SK-N-SH treated with all-trans-retinoic acid at 6 μM for 48 hours (cell line): ENCODE measurements at regions not wholly inside any gene's neighbourhood (a gene's known extent, or its start where the extent isn't known, plus 50 kb on each side); places are given as distances from the start of the nearest gene placed in this dataset.

ENCODE experiments used
- ATAC-seq: fragments of 200-7000 bp; cut with Tn5 transposase; 3 replicates; pipeline ENCODE4 v1.9.1; 2020; ENCODE audit warnings: mild to moderate bottlenecking, moderate library complexity
- ARNTL ChIP-seq: fragments of 450-650 bp; formaldehyde crosslinking; IDR thresholded peaks from 2 replicates; pipeline ENCODE4 v1.5.0; 2020; ENCODE audit warnings: low read depth, mild to moderate bottlenecking, moderate library complexity, borderline replicate concordance
- BACH2 ChIP-seq: fragments of 250-450 bp; sonication (Bioruptor Pico); IDR thresholded peaks from 2 replicates; pipeline ENCODE4 v1.9.0; 2021; ENCODE audit warnings: mild to moderate bottlenecking, borderline replicate concordance
- CSDC2 ChIP-seq: fragments of 250-450 bp; sonication (Bioruptor Pico); IDR thresholded peaks from 2 replicates; pipeline ENCODE4 v1.5.0; 2020; ENCODE audit warnings: mild to moderate bottlenecking, moderate library complexity
- CSRNP3 ChIP-seq: fragments of 250-450 bp; sonication (Bioruptor Pico); IDR thresholded peaks from 2 replicates; pipeline ENCODE4 v1.5.1; 2021; ENCODE audit warnings: mild to moderate bottlenecking, moderate library complexity
- ESRRG ChIP-seq: fragments of 250-450 bp; sonication (Bioruptor Pico); IDR thresholded peaks from 2 replicates; pipeline ENCODE4 v1.6.1; 2021; ENCODE audit warnings: mild to moderate bottlenecking
- GLIS3 ChIP-seq: fragments of 250-450 bp; sonication (Bioruptor Pico); IDR thresholded peaks from 2 replicates; pipeline ENCODE4 v1.5.0; 2020; ENCODE audit warnings: mild to moderate bottlenecking, moderate library complexity
- ISL1 ChIP-seq: fragments of 250-450 bp; sonication (Bioruptor Pico); IDR thresholded peaks from 2 replicates; pipeline ENCODE4 v2.1.2; 2022; ENCODE audit warnings: mild to moderate bottlenecking, moderate library complexity
- OSR1 ChIP-seq: fragments of 250-450 bp; sonication (Bioruptor Pico); IDR thresholded peaks from 2 replicates; pipeline ENCODE4 v1.8.0; 2022; ENCODE audit warnings: moderate library complexity, mild to moderate bottlenecking, inconsistent platforms
- PATZ1 ChIP-seq: fragments of 250-450 bp; sonication (Bioruptor Pico); IDR thresholded peaks from 2 replicates; pipeline ENCODE4 v1.8.0; 2020; ENCODE audit warnings: mild to moderate bottlenecking, moderate library complexity, borderline replicate concordance
- PPARA ChIP-seq: fragments of 250-450 bp; sonication (Bioruptor Pico); IDR thresholded peaks from 2 replicates; pipeline ENCODE4 v1.5.0; 2020; ENCODE audit warnings: mild to moderate bottlenecking, borderline replicate concordance
- RARB ChIP-seq: fragments of 250-450 bp; sonication (Bioruptor Pico); IDR thresholded peaks from 2 replicates; pipeline ENCODE4 v1.8.0; 2021; ENCODE audit warnings: mild to moderate bottlenecking, moderate library complexity
- SNAI2 ChIP-seq: fragments of 250-450 bp; sonication (Bioruptor Pico); IDR thresholded peaks from 2 replicates; pipeline ENCODE4 v1.5.0; 2020; ENCODE audit warnings: mild to moderate bottlenecking, moderate library complexity
- TCF4 ChIP-seq: fragments of 250-450 bp; sonication (Bioruptor Pico); IDR thresholded peaks from 2 replicates; pipeline ENCODE4 v1.8.0; 2021; ENCODE audit warnings: mild to moderate bottlenecking, moderate library complexity, borderline replicate concordance
- TOX ChIP-seq: fragments of 250-450 bp; sonication (Bioruptor Pico); IDR thresholded peaks from 2 replicates; pipeline ENCODE4 v1.8.0; 2021; ENCODE audit warnings: mild to moderate bottlenecking, moderate library complexity, borderline replicate concordance
- TSHZ2 ChIP-seq: fragments of 250-450 bp; sonication (Bioruptor Pico); IDR thresholded peaks from 2 replicates; pipeline ENCODE4 v1.5.0; 2020; ENCODE audit warnings: mild to moderate bottlenecking, moderate library complexity
- ZC3H10 ChIP-seq: fragments of 250-450 bp; sonication (Bioruptor Pico); IDR thresholded peaks from 2 replicates; pipeline ENCODE4 v1.5.1; 2021; ENCODE audit warnings: mild to moderate bottlenecking, moderate library complexity
- ZFP3 ChIP-seq: fragments of 250-450 bp; sonication (Bioruptor Pico); IDR thresholded peaks from 2 replicates; pipeline ENCODE4 v1.5.0; 2020; ENCODE audit warnings: mild to moderate bottlenecking, moderate library complexity
- ZNF565 ChIP-seq: fragments of 450-650 bp; formaldehyde crosslinking; conservative IDR thresholded peaks from 2 replicates; pipeline ENCODE4 v1.5.0; 2020; ENCODE audit warnings: low read depth, mild to moderate bottlenecking, moderate library complexity
- ZNF70 ChIP-seq: fragments of 450-650 bp; formaldehyde crosslinking; IDR thresholded peaks from 2 replicates; pipeline ENCODE4 v1.5.0; 2020; ENCODE audit warnings: mild to moderate bottlenecking, moderate library complexity
- ZNF8 ChIP-seq: fragments of 450-650 bp; formaldehyde crosslinking; IDR thresholded peaks from 2 replicates; pipeline ENCODE4 v1.5.0; 2020; ENCODE audit warnings: mild to moderate bottlenecking, moderate library complexity
- TF ChIP-seq, protein P1 (sequence below): fragments of 250-450 bp; sonication (Bioruptor Pico); IDR thresholded peaks from 2 replicates; pipeline ENCODE4 v1.5.1; 2020; ENCODE audit warnings: low read depth, mild to moderate bottlenecking, moderate library complexity

- ATAC-seq, result no peak
- TF ChIP-seq TSHZ2 (CRISPR knock-in tag) (no peak), ZNF565 (CRISPR knock-in tag) (no peak)
- TF ChIP-seq, all 23 proteins: peak for 0
These were observed 163.0 kb upstream of the CDH5 start for GRCh38 chr16:66203476-66203875.

DNA sequence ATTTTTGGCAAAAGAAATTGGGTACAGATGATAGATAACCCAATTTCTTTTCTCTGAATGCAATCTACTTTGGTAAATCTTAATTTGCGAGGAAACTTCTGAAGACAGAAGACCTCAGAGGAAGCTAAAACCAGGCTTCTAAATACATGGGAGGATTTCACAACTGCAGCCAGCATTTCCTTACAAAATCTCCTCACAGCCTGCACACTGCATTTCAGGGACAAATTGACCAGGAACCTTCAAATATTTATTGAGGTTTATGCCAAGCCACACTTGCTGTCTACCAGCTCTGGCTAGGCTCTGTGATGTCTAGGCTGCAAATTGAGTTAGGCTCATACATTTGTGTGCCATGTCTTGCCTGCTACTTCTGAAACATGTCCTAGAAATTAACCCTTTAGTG is 167.3 kb upstream of the CDH5 start:
- no peak for ATAC-seq
- TF ChIP-seq TOX (CRISPR knock-in tag) (no peak), TCF4 (CRISPR knock-in tag) (no peak)

DNA sequence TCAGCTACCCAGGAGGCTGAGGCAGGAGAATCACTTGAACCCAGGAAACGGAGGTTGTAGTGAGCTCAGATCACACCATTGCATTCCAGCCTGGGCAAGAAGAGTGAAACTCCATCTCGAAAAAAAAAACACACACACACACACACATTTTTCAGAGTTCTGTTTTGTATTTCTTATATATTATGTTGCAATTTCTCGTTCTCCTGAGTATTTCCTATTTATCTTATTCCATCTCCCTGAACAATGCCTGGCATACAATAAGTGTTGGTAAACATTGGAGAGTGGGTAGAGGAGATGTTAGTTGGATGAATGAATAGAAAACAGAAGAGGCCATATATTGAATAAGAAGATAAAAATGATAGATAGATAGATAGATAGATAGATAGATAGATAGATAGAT is 167.8 kb upstream of the CDH5 start:
- no peak for TF ChIP-seq ZFP3 (CRISPR knock-in tag)
- TF ChIP-seq, protein P1, sequence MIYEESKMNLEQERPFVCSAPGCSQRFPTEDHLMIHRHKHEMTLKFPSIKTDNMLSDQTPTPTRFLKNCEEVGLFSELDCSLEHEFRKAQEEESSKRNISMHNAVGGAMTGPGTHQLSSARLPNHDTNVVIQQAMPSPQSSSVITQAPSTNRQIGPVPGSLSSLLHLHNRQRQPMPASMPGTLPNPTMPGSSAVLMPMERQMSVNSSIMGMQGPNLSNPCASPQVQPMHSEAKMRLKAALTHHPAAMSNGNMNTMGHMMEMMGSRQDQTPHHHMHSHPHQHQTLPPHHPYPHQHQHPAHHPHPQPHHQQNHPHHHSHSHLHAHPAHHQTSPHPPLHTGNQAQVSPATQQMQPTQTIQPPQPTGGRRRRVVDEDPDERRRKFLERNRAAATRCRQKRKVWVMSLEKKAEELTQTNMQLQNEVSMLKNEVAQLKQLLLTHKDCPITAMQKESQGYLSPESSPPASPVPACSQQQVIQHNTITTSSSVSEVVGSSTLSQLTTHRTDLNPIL, result no peak
- ATAC-seq, result no peak

DNA sequence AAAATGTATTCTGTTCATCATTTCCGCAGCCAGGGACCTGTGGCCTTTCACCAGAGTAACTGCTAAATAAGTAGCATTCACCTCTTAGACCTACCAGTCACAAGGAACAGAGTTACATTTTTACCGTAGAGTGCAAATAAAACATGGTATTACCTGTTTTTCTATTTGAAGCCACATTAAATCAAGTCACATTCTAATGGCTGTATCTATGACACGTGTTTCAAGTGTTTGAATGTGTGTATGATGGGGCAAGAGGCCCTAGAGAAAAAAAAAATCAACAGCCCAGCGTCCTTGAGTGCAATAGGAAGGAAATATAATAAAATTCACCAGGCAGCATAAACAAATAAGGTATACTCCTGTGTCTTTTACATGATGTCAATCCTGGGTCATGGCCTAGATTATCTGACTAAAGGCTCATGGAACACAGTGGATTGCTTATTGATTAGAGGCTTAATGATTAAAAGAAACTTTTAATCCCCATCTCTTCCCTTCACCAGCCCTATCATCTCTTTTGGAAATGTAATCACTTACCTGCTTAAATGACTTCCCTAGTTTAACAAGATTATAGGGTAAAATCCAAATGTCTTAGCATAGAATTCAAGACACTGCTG is 168.7 kb upstream of the CDH5 start:
- no peak for ATAC-seq
- no peak for TF ChIP-seq ZC3H10
- no peak for TF ChIP-seq GLIS3
- no peak for TF ChIP-seq RARB

DNA sequence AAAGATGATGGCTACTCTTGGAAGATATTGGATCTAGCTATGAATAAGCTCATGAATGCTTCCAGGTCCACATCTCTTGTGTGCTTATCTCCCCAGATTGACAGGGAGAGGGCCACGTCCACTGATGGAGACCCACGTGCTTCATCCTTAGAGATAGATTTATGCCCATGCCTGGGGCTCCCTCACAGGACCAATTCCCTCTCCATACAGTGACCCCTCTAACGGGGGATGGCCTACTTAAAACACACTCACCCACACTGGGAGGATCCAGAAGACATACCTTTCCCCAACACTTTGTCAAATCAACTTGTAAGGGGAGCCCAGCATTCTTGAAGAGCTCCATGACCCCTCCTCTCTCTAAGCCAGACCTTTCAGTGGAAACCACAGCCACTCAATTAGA is 169.7 kb upstream of the CDH5 start:
- no peak for TF ChIP-seq CSDC2 (CRISPR knock-in tag)
- no peak for TF ChIP-seq ZNF70 (CRISPR knock-in tag)
- no peak for TF ChIP-seq TCF4 (CRISPR knock-in tag)
- TF ChIP-seq RARB, result no peak
- TF ChIP-seq PPARA, result no peak
- TF ChIP-seq ZC3H10, result no peak
- TF ChIP-seq BACH2 (CRISPR knock-in tag), result no peak
- TF ChIP-seq ARNTL (CRISPR knock-in tag), result no peak
- no peak for TF ChIP-seq GLIS3
- ATAC-seq, result no peak

- ATAC-seq, result no peak
These were observed 171.6 kb upstream of the CDH5 start for GRCh38 chr16:66194866-66195265.

More at GRCh38 chr16:66194866-66195265, 171.6 kb upstream of the CDH5 start:
- TF ChIP-seq OSR1 (no peak), ZC3H10 (no peak), TCF4 (CRISPR knock-in tag) (peak; percentile 26; the same call in 1 of the 2 replicates), SNAI2 (CRISPR knock-in tag) (no peak), ARNTL (CRISPR knock-in tag) (no peak), ZFP3 (CRISPR knock-in tag) (no peak), ESRRG (CRISPR knock-in tag) (no peak), CSRNP3 (CRISPR knock-in tag) (no peak), ZNF565 (CRISPR knock-in tag) (no peak), TSHZ2 (CRISPR knock-in tag) (0 out of 2 replicates have a peak, but pooled peaks have one; percentile 52), ISL1 (CRISPR knock-in tag) (peak; percentile 77), TOX (CRISPR knock-in tag) (no peak), CSDC2 (CRISPR knock-in tag) (no peak), PPARA (no peak), GLIS3 (no peak), RARB (no peak), PATZ1 (CRISPR knock-in tag) (no peak), ZNF8 (CRISPR knock-in tag) (no peak)
